Loucy (cell line): ENCODE measurements at regions not wholly inside any gene's neighbourhood (a gene's known extent, or its start where the extent isn't known, plus 50 kb on each side); places are given as distances from the start of the nearest gene placed in this dataset.

Source experiments
- CTCF ChIP-seq: fragments of 200-600 bp; sonication (generic); conservative IDR thresholded peaks from 2 replicates; pipeline ENCODE4 v1.5.1; 2014; ENCODE audit warnings: mild to moderate bottlenecking, antibody characterized with exemption, low read length
- EZH2phosphoT487 ChIP-seq: fragments of 200-600 bp; IDR thresholded peaks from 2 replicates; pipeline ENCODE4 v1.6.1; 2018; ENCODE audit warnings: antibody characterized with exemption, mild to moderate bottlenecking, moderate library complexity, borderline replicate concordance

- no peak for TF ChIP-seq CTCF
- no peak for TF ChIP-seq EZH2phosphoT487
These were observed 164.7 kb downstream of the GOLGA6L6 start for GRCh38 chr15:20376872-20377271.
